SK-N-SH treated with all-trans-retinoic acid at 6 μM for 48 hours (cell line): ENCODE measurements at regions not wholly inside any gene's neighbourhood (a gene's known extent, or its start where the extent isn't known, plus 50 kb on each side); places are given as distances from the start of the nearest gene placed in this dataset.
A peak's percentile ranks its signal among the peaks of the same experiment; 100 is the strongest.

ENCODE experiments used
- ATAC-seq: fragments of 200-7000 bp; cut with Tn5 transposase; 3 replicates; pipeline ENCODE4 v1.9.1; 2020; ENCODE audit warnings: mild to moderate bottlenecking, moderate library complexity
- BACH2 ChIP-seq: fragments of 250-450 bp; sonication (Bioruptor Pico); IDR thresholded peaks from 2 replicates; pipeline ENCODE4 v1.9.0; 2021; ENCODE audit warnings: mild to moderate bottlenecking, borderline replicate concordance
- CREB5 ChIP-seq: fragments of 250-450 bp; sonication (Bioruptor Pico); IDR thresholded peaks from 2 replicates; pipeline ENCODE4 v1.5.1; 2020; ENCODE audit warnings: low read depth, mild to moderate bottlenecking, moderate library complexity
- ESRRG ChIP-seq: fragments of 250-450 bp; sonication (Bioruptor Pico); IDR thresholded peaks from 2 replicates; pipeline ENCODE4 v1.6.1; 2021; ENCODE audit warnings: mild to moderate bottlenecking
- GLIS3 ChIP-seq: fragments of 250-450 bp; sonication (Bioruptor Pico); IDR thresholded peaks from 2 replicates; pipeline ENCODE4 v1.5.0; 2020; ENCODE audit warnings: mild to moderate bottlenecking, moderate library complexity
- ISL1 ChIP-seq: fragments of 250-450 bp; sonication (Bioruptor Pico); IDR thresholded peaks from 2 replicates; pipeline ENCODE4 v2.1.2; 2022; ENCODE audit warnings: mild to moderate bottlenecking, moderate library complexity
- PATZ1 ChIP-seq: fragments of 250-450 bp; sonication (Bioruptor Pico); IDR thresholded peaks from 2 replicates; pipeline ENCODE4 v1.8.0; 2020; ENCODE audit warnings: mild to moderate bottlenecking, moderate library complexity, borderline replicate concordance
- POU6F1 ChIP-seq: fragments of 250-450 bp; sonication (Bioruptor Pico); IDR thresholded peaks from 2 replicates; pipeline ENCODE4 v1.8.0; 2021; ENCODE audit warnings: low read depth, mild to moderate bottlenecking, moderate library complexity, borderline replicate concordance
- PPARA ChIP-seq: fragments of 250-450 bp; sonication (Bioruptor Pico); IDR thresholded peaks from 2 replicates; pipeline ENCODE4 v1.5.0; 2020; ENCODE audit warnings: mild to moderate bottlenecking, borderline replicate concordance
- RARB ChIP-seq: fragments of 250-450 bp; sonication (Bioruptor Pico); IDR thresholded peaks from 2 replicates; pipeline ENCODE4 v1.8.0; 2021; ENCODE audit warnings: mild to moderate bottlenecking, moderate library complexity
- SNAI2 ChIP-seq: fragments of 250-450 bp; sonication (Bioruptor Pico); IDR thresholded peaks from 2 replicates; pipeline ENCODE4 v1.5.0; 2020; ENCODE audit warnings: mild to moderate bottlenecking, moderate library complexity
- TOX ChIP-seq: fragments of 250-450 bp; sonication (Bioruptor Pico); IDR thresholded peaks from 2 replicates; pipeline ENCODE4 v1.8.0; 2021; ENCODE audit warnings: mild to moderate bottlenecking, moderate library complexity, borderline replicate concordance
- TSHZ2 ChIP-seq: fragments of 250-450 bp; sonication (Bioruptor Pico); IDR thresholded peaks from 2 replicates; pipeline ENCODE4 v1.5.0; 2020; ENCODE audit warnings: mild to moderate bottlenecking, moderate library complexity
- ZC3H10 ChIP-seq: fragments of 250-450 bp; sonication (Bioruptor Pico); IDR thresholded peaks from 2 replicates; pipeline ENCODE4 v1.5.1; 2021; ENCODE audit warnings: mild to moderate bottlenecking, moderate library complexity
- ZFP3 ChIP-seq: fragments of 250-450 bp; sonication (Bioruptor Pico); IDR thresholded peaks from 2 replicates; pipeline ENCODE4 v1.5.0; 2020; ENCODE audit warnings: mild to moderate bottlenecking, moderate library complexity
- ZFP30 ChIP-seq: fragments of 450-650 bp; formaldehyde crosslinking; IDR thresholded peaks from 2 replicates; pipeline ENCODE4 v1.5.0; 2022; ENCODE audit warnings: mild to moderate bottlenecking, moderate library complexity
- ZNF565 ChIP-seq: fragments of 450-650 bp; formaldehyde crosslinking; conservative IDR thresholded peaks from 2 replicates; pipeline ENCODE4 v1.5.0; 2020; ENCODE audit warnings: low read depth, mild to moderate bottlenecking, moderate library complexity
- ZNF70 ChIP-seq: fragments of 450-650 bp; formaldehyde crosslinking; IDR thresholded peaks from 2 replicates; pipeline ENCODE4 v1.5.0; 2020; ENCODE audit warnings: mild to moderate bottlenecking, moderate library complexity

- no peak for TF ChIP-seq TOX (CRISPR knock-in tag)
These were observed 377.1 kb upstream of the MEIS1 start (continued) for GRCh38 chr2:66057844-66058243.

- no peak for TF ChIP-seq TSHZ2 (CRISPR knock-in tag)
- TF ChIP-seq BACH2: no peak
- ATAC-seq: no peak
These were observed 384.5 kb upstream of the MEIS1 start for GRCh38 chr2:66050392-66050791.

GRCh38 chr2:66048667-66049066 is 386.3 kb upstream of the MEIS1 start:
- ATAC-seq: no peak
- TF ChIP-seq ZNF565 (CRISPR knock-in tag) (no peak), POU6F1 (CRISPR knock-in tag) (no peak), ZC3H10 (CRISPR knock-in tag) (no peak), BACH2 (no peak), PPARA (CRISPR knock-in tag) (no peak), CREB5 (CRISPR knock-in tag) (no peak), GLIS3 (CRISPR knock-in tag) (no peak)

- TF ChIP-seq ZFP3 (CRISPR knock-in tag) (no peak), ISL1 (CRISPR knock-in tag) (peak; percentile 39)
- TF ChIP-seq, all 23 proteins: peak for 1
- no peak for ATAC-seq
These were observed 392.8 kb upstream of the MEIS1 start for GRCh38 chr2:66041902-66042657.

- no peak for TF ChIP-seq ZNF70 (CRISPR knock-in tag)
- no peak for TF ChIP-seq ESRRG (CRISPR knock-in tag)
- no peak for ATAC-seq
These were observed 398.0 kb upstream of the MEIS1 start for GRCh38 chr2:66036948-66037347.

- TF ChIP-seq TSHZ2 (CRISPR knock-in tag) (no peak), POU6F1 (CRISPR knock-in tag) (no peak), ESRRG (CRISPR knock-in tag) (no peak), RARB (no peak), CREB5 (CRISPR knock-in tag) (no peak), SNAI2 (no peak), ZFP30 (CRISPR knock-in tag) (no peak), PATZ1 (CRISPR knock-in tag) (no peak), PPARA (CRISPR knock-in tag) (no peak)
- no peak for ATAC-seq
These were observed 400.5 kb upstream of the MEIS1 start for GRCh38 chr2:66034467-66034866.
